ENCODE measurements at regions not wholly inside any gene's neighbourhood (a gene's known extent, or its start where the extent isn't known, plus 50 kb on each side); places are given as distances from the start of the nearest gene placed in this dataset.

GRCh38 chr3:70386043-70386442 lies 73.6 kb upstream of the MDFIC2 start:
- no peak for TF ChIP-seq EZH2 (IDR thresholded peaks at IDR 0.05; ENCODE audit: borderline replicate concordance, low read length)
- TF ChIP-seq, protein P1, sequence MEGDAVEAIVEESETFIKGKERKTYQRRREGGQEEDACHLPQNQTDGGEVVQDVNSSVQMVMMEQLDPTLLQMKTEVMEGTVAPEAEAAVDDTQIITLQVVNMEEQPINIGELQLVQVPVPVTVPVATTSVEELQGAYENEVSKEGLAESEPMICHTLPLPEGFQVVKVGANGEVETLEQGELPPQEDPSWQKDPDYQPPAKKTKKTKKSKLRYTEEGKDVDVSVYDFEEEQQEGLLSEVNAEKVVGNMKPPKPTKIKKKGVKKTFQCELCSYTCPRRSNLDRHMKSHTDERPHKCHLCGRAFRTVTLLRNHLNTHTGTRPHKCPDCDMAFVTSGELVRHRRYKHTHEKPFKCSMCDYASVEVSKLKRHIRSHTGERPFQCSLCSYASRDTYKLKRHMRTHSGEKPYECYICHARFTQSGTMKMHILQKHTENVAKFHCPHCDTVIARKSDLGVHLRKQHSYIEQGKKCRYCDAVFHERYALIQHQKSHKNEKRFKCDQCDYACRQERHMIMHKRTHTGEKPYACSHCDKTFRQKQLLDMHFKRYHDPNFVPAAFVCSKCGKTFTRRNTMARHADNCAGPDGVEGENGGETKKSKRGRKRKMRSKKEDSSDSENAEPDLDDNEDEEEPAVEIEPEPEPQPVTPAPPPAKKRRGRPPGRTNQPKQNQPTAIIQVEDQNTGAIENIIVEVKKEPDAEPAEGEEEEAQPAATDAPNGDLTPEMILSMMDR (IDR thresholded peaks at IDR 0.05; ENCODE audit: low read length) = no peak

Data from OCI-LY1 (cell line).